IPS-20b (cell line): ENCODE measurements at regions not wholly inside any gene's neighbourhood (a gene's known extent, or its start where the extent isn't known, plus 50 kb on each side); places are given as distances from the start of the nearest gene placed in this dataset.
"Not testable (repeated sequence)": the region's sequence is repeated elsewhere in the genome, so short reads cannot be mapped to it uniquely, and the experiment has no call there.

Experiments used
- H3K27ac ChIP-seq: one replicate; pipeline ENCODE4 v1.5.1; 2013; ENCODE audit warnings: low read length
- H3K27me3 ChIP-seq: 2 replicates; pipeline ENCODE4 v1.6.1; 2013; ENCODE audit warnings: mild to moderate bottlenecking, low read length, inconsistent platforms; ENCODE audit not compliant: insufficient read depth
- H3K36me3 ChIP-seq: 2 replicates; pipeline ENCODE4 v1.6.1; 2013; ENCODE audit warnings: low read depth, mild to moderate bottlenecking, inconsistent platforms, low read length, moderate library complexity; ENCODE audit not compliant: insufficient read depth
- H3K4me1 ChIP-seq: 2 replicates; pipeline ENCODE4 v1.6.1; 2013; ENCODE audit warnings: mild to moderate bottlenecking, control low read depth, inconsistent platforms, low read length, moderate library complexity; ENCODE audit not compliant: insufficient read depth
- H3K4me3 ChIP-seq: 2 replicates; pipeline ENCODE4 v1.5.1; 2013; ENCODE audit warnings: mild to moderate bottlenecking, low read length, inconsistent platforms
- H3K9ac ChIP-seq: 2 replicates; pipeline ENCODE4 v1.6.1; 2013; ENCODE audit warnings: low read depth, mild to moderate bottlenecking, inconsistent platforms, low read length, moderate library complexity
- H3K9me3 ChIP-seq: 2 replicates; pipeline ENCODE4 v1.6.1; 2013; ENCODE audit warnings: mild to moderate bottlenecking, low read depth, low read length, inconsistent platforms; ENCODE audit not compliant: insufficient read depth

- Histone ChIP-seq H3K27ac (no peak overlapping the region), H3K27me3 (no peaks in the 10 kb centered on the region), H3K9ac (no peak overlapping the region), H3K36me3 (no peaks in the 10 kb centered on the region), H3K4me3 (no peak overlapping the region), H3K9me3 (no peaks in the 10 kb centered on the region), H3K4me1 (peaks cover 21% of the 10 kb centered on the region)
These were observed 100.5 kb downstream of the CXCL12 start for GRCh38 chr10:44284198-44285084.

GRCh38 chr10:44282626-44283300 is 102.1 kb downstream of the CXCL12 start:
- H3K27me3 ChIP-seq: no peaks in the 10 kb centered on the region
- H3K4me3 ChIP-seq: no peak overlapping the region
- peaks cover 17% of the 10 kb centered on the region for H3K4me1 ChIP-seq
- no peak overlapping the region for H3K9ac ChIP-seq
- no peak overlapping the region for H3K27ac ChIP-seq
- no peaks in the 10 kb centered on the region for H3K36me3 ChIP-seq
- H3K9me3 ChIP-seq: no peaks in the 10 kb centered on the region

DNA sequence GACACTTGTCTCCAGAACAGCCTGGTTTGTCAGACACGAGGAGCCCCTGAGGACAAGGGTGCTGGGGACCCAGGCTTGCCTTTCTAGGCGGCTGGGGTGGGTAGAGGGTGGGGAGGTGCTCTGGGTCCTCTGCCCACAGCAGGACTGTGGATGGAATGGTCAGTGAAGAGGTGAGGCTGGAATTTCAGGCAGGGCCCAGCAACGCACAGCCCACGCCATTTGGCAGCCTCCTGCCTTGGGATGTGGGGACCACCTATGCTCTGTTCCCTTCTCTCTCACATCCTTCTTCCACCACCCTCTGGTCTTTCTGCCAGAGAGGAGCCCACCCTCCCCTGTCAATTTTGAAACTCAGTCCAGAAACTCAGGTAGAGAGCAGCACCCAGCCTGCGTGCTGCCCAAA is 103.2 kb downstream of the CXCL12 start:
- Histone ChIP-seq H3K9me3 (no peaks in the 10 kb centered on the region), H3K9ac (no peak overlapping the region), H3K36me3 (no peaks in the 10 kb centered on the region), H3K4me1 (peaks cover 6% of the 10 kb centered on the region; the same call in 1 of the 2 replicates), H3K4me3 (no peak overlapping the region), H3K27ac (no peak overlapping the region), H3K27me3 (no peaks in the 10 kb centered on the region)

DNA sequence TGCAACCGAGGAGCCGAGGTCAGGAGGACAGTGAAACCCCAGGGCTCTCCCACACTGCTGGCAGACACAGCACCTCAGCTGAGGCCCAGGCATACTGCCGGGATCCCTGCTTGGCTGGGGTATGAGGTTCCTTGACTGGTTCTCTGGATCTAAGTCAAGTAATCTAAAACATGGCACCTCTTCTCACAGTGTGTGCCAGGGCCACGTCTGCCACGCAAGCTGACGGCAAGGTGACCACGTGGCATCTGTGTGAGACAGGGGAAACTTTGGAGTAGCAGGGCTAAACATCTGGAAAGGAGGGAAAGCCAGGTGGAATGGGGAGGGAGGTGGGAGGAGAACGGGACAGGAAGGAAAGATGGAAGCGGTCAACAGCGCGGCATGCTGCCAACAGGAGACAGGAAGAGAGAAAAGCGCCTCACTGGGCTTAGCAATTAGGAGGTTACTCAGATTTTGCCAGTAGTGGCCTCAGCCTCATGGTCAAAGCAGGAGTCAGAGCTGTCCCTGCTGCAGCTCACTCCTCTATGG is 103.7 kb downstream of the CXCL12 start:
- peaks cover under 1% of the 10 kb centered on the region; the same call in 1 of the 2 replicates for H3K4me1 ChIP-seq
- H3K4me3 ChIP-seq: no peak overlapping the region
- H3K9ac ChIP-seq: no peak overlapping the region
- H3K36me3 ChIP-seq: no peaks in the 10 kb centered on the region
- no peak overlapping the region for H3K27ac ChIP-seq
- H3K27me3 ChIP-seq: no peaks in the 10 kb centered on the region
- no peaks in the 10 kb centered on the region for H3K9me3 ChIP-seq

- H3K4me3 ChIP-seq: no peak overlapping the region
- no peak overlapping the region for H3K27ac ChIP-seq
- H3K4me1 ChIP-seq: no peaks in the 10 kb centered on the region
- H3K27me3 ChIP-seq: no peaks in the 10 kb centered on the region
- H3K9me3 ChIP-seq: no peaks in the 10 kb centered on the region
- no peak overlapping the region for H3K9ac ChIP-seq
- H3K36me3 ChIP-seq: no peaks in the 10 kb centered on the region
These were observed 104.5 kb downstream of the CXCL12 start for GRCh38 chr10:44280226-44281014.

DNA sequence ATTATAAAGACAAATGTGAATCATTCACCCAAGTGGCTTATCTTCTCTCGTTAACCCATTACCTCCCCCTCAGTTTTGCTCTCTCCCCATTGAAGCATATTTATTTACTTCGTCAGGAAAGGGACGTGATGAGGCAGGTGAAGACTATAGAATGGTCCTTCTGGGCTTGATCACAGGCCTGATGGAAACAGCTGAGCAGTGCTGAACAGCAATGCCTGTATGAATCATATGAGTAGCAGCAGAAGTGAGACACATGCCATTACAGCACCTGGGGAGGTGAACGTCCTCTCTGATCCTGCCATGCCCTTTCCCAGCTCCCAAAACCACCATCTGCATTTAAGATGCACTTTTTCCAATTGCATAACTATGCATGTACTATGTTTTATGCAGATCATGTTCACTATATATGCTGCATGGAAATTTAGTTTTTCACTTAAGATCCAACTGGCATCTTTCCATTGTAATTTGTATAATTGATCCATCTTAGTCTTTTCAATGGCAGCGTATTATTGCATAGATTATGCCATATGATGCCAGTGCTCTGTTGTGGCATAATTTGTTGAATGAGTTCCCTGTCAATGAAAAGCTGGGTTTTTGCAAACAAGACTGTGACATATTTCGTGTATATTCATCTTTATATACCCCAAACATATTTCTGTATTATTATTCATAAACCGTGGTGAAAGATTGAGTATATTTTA is 105.3 kb downstream of the CXCL12 start:
- H3K36me3 ChIP-seq: no peaks in the 10 kb centered on the region
- no peak overlapping the region for H3K9ac ChIP-seq
- H3K4me1 ChIP-seq: no peaks in the 10 kb centered on the region
- H3K27ac ChIP-seq: no peak overlapping the region
- H3K9me3 ChIP-seq: no peaks in the 10 kb centered on the region
- no peaks in the 10 kb centered on the region for H3K27me3 ChIP-seq
- H3K4me3 ChIP-seq: no peak overlapping the region

- Histone ChIP-seq H3K9me3 (no peaks in the 10 kb centered on the region), H3K4me3 (no peak overlapping the region), H3K36me3 (no peaks in the 10 kb centered on the region), H3K9ac (no peak overlapping the region), H3K27ac (no peak overlapping the region), H3K27me3 (no peaks in the 10 kb centered on the region), H3K4me1 (no peaks in the 10 kb centered on the region)
These were observed 106.0 kb downstream of the CXCL12 start for GRCh38 chr10:44278837-44279324.

DNA sequence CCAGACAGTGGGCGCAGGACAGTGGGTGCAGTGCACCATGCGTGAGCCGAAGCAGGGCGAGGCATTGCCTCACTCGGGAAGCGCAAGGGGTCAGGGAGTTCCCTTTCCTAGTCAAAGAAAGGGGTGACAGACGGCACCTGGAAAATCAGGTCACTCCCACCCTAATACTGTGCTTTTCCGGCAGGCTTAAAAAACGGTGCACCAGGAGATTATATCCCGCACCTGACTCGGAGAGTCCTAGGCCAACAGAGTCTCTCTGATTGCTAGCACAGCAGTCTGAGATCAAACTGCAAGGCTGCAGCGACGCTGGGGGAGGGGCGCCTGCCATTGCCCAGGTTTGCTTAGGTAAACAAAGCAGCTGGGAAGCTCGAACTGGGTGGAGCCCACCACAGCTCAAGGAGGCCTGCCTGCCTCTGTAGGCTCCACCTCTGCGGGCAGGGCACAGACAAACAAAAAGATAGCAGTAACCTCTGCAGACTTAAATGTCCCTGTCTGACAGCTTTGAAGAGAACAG is 116.4 kb downstream of the CXCL12 start:
- not testable (repeated sequence) for H3K4me1 ChIP-seq

GRCh38 chr10:44267007-44267406 is 117.9 kb downstream of the CXCL12 start:
- no peaks in the 10 kb centered on the region for H3K27me3 ChIP-seq
- H3K4me3 ChIP-seq: no peak overlapping the region
- H3K27ac ChIP-seq: no peak overlapping the region
- peaks cover 6% of the 10 kb centered on the region; the same call in 1 of the 2 replicates for H3K9me3 ChIP-seq
- H3K4me1 ChIP-seq: no peaks in the 10 kb centered on the region
- H3K9ac ChIP-seq: no peak overlapping the region
- H3K36me3 ChIP-seq: no peaks in the 10 kb centered on the region

More for the DNA sequence above, 116.4 kb downstream of the CXCL12 start:
- not testable (repeated sequence) for H3K27ac ChIP-seq, H3K4me3 ChIP-seq, H3K36me3 ChIP-seq, H3K27me3 ChIP-seq, H3K9ac ChIP-seq, H3K9me3 ChIP-seq

- H3K9ac ChIP-seq: no peak overlapping the region
- H3K9me3 ChIP-seq: peaks cover 6% of the 10 kb centered on the region; the same call in 1 of the 2 replicates
- no peak overlapping the region for H3K4me3 ChIP-seq
These were observed 120.7 kb downstream of the CXCL12 start for GRCh38 chr10:44264244-44264643.

More at GRCh38 chr10:44264244-44264643, 120.7 kb downstream of the CXCL12 start:
- Histone ChIP-seq H3K4me1 (peaks cover 2% of the 10 kb centered on the region; the same call in 1 of the 2 replicates), H3K36me3 (no peaks in the 10 kb centered on the region), H3K27ac (no peak overlapping the region), H3K27me3 (no peaks in the 10 kb centered on the region)
